CD4-positive, alpha-beta T cell treated with Interleukin-4 for 1 hour (primary cell): ENCODE measurements at regions not wholly inside any gene's neighbourhood (a gene's known extent, or its start where the extent isn't known, plus 50 kb on each side); places are given as distances from the start of the nearest gene placed in this dataset.
"Not testable (repeated sequence)": the region's sequence is repeated elsewhere in the genome, so short reads cannot be mapped to it uniquely, and the experiment has no call there.

Experiments used
- DNase-seq, 2 donors: peaks; one replicate each; pipeline ENCODE4 v3.0.0-alpha.2; 2020 to 2022

DNA sequence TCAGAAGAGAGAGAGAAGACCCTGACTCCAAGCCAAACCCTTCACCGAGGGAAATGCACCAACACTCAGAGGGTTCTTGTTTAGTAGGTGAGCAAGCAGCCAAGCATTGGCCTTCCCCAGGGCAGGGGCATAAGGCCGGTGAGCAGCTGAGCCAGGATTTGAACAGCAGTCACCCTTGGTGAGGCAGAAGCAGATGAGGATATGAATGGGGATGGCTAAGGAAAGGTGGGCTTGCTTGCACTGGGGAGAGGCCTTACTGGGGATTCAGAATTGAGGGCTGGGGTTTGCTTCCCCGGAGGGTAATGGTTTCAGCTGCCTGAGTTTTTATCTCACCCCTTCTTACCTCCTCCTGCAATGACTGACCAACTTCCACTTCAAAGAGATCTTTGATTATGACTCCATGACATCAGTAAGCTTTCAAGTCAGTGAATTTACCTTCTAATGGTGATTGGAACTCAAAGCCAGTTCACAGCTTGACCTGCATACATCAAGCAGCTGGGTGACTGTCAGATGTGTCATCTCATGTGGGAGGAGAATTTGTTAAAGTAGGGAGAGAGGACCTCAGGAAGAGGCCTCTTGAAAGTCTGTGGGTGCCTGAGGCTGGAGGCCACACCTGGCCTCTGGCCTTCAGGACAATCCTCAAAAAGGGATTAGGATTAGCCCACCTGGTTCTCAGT, 114.5 kb upstream of the PLGLB2 start:
- not testable (repeated sequence) for DNase-seq

DNA sequence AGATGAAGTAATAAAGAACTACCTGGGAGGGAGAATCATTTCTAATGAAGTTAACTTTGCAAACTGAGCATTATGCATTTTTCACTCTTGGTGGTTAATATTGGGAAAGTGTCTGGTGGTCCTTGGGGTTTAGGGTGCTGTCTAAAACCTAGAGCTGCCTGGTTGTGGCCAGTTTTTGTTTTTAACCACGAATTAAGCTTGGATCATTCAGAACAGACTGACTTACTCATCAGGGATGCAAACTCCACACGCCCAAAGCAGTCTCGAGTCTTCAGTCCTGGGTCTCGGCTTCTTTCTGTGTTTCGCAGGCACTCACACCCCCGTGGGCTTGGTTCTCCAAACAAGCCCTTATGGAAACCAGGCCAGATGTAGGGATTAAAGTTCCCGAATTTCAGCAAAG, 113.8 kb upstream of the PLGLB2 start:
- not testable (repeated sequence) for DNase-seq

DNA sequence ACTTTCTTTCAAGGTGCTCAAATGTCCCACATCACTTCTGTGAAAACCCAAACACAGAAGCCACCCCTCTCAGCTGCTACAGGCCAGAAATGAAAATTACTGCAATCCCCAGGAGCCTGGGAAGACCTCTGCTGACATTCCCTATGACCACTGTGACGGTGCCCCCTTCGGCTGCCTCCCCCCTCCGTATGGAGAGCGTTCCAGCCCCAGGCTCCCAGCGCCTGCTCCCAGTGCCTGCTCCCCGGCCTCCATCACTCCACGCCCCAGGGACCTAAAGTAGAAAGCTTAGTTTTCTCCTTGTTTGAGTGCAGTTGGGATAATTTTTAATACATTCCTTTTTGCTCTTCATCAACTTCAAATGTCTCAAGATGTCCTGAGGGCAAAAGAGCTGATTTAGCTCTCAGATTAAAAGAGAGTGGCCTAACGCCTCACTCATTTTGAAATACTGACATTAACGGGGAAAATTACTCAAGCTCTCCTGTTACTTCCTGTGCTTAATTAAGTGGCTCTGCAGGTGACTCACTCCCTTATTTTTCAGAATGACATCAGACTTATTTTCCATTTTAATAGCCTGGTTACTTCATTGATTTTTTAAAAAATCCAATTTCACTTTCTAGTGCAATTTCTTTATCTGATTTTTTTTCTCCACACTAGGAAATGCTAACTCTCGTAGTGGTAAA, 112.8 kb upstream of the PLGLB2 start:
- DNase-seq: peak in 1 of 2 donors; percentile 31

DNA sequence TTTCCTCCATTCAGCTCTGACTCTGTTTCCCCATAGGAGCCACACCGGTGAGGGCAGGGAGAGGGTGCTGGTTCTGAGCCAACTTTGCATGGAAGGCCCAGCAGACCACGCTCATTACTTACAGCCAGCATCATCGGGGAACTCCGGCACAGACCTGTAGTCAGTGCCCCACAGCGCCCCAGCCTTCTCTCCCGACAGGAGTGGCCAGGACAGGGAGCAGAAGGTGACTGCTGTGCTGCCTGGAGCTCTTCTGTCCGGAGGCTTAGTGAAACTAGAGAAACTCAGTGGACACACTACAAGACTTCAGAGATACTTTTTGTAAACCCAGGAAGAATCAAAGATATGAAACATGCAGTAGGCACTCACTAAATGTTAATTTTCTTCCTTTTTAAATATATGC, 111.6 kb upstream of the PLGLB2 start:
- not testable (repeated sequence) for DNase-seq

DNA sequence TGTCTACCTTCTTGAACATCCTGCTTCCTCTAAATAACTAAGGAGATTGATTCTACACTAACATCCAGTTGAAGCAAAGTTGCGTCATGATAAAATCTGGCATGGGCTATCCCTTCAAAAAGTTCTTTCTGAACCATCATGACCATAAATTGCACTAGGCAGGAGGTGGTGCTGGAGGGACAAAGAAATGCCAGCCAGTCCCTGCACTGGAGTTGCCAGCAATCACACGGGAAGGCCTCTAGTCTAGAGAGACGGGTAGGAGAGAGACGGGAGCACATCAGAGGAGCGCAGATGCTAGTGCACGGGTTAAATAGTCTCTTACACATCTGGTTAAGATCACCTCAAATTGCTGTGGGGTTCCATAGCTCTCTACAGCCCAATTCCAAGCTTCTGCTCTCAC, 111.2 kb upstream of the PLGLB2 start:
- DNase-seq: not testable (repeated sequence)

DNA sequence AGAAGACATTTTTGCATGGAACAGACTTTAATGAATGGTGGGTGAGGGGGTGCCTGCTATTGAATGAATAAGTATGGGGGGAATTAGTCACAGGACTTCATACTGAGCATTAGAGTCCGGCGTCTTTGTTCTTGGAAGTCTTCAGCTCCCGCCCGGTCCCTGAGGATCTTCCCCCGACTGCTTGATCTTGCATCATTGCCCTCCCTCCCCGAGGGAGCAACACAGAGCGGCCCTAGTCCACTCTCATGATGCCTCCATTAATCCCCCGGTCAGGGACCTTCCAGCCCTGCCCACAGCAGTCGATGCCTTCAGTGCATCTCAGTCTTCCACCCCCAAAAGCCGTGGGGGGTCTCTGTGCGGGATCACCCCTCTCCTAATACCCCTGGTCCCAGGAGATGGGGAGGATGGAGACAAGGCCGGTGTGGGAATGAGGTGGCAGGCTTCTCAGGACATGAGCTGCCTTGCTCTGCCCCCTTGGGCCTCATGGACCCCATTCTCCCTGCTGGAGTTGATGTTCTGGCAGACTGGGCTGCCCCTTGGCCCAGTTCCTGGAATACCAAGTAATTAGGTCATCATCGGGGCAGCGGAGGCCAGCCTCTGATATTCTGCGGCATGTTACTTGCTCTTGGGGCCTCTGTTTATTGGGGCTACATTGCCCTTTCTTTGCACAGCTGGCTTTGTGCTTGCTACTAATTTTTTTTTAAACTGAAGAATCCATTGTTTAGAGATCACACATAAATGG, 110.5 kb upstream of the PLGLB2 start:
- DNase-seq: not testable (repeated sequence)

DNA sequence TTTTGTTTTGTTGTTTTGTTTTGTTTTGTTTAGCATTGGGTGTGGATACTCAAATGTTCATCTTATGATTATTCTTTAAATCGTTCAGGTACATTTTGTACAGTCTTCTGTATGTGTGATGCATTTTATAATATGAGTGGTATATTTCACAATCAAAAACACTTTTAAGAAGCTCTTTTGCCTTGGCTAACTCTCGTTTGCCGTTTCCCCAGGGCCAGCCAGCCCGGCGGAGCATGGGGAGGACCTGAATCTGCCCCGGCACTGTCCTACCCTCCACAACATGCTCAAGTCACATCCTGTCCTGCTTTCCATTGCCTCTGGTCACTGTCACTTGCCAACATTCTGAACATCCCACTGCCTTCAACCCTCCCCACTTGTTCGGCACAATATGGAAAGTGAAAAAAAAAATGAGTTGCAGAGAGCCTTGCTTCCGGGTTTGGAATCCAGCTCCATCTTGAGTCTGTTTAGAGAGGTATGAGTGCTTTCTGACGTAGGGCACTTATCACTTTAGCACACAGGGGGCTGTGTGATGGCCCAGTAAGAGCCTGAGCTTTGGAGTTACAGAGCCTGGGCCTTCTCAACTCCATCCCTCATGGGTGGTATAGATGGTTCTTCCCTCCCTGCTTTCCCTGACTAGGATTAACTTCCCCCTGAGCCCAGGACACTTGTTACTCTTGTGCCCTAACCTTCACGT, 109.6 kb upstream of the PLGLB2 start:
- DNase-seq: not testable (repeated sequence)

DNA sequence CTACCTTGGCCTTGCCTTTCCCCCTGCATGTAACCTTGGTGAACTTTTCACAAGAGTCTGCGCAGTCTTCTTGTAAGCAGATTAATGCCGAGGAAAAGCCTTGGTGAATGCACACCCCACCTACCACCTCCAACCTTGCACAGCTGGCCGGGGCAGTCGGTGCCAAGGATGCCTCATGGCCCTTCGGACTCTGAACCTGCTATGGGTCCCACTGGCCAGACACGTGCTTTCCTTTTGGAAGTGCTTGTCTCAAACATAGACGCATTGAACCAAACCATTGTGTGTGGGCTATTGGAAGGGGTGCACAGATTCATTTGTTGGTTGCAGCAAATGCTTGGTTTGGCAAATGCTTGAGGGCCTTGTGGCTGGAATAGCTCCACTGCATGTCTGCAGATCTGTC, 109.0 kb upstream of the PLGLB2 start:
- not testable (repeated sequence) for DNase-seq

DNA sequence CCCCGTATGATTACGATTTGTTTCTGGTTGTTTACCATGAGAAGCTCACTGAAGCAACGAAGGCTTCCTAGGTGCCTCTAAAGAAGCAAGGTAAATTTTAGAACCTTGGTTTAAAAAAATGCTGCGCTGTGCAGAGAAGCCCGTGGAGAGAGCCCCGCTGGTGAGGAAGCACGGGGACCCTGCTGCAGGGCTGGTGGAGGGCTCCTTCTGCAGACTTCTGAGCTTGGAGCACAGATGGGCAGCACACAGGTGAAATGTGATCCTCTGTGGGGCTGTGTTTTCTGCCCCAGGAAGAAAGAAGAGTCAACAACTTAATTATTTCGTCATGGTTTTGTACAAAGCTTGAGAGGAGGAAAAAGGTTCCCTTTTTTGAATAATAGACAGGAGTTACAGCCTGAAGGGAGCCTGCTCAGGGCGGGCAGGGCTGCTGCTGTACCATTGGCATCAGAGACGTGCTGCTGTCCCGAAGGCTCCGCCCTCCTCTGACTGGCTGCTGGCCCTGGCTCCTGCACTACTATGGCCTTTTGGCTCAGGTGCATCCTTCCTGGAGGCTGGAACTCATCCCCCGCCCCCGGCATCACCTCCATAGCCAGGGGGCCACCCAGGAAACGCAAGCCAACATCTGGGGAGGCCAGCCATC, 108.0 kb upstream of the PLGLB2 start:
- DNase-seq: not testable (repeated sequence)

DNA sequence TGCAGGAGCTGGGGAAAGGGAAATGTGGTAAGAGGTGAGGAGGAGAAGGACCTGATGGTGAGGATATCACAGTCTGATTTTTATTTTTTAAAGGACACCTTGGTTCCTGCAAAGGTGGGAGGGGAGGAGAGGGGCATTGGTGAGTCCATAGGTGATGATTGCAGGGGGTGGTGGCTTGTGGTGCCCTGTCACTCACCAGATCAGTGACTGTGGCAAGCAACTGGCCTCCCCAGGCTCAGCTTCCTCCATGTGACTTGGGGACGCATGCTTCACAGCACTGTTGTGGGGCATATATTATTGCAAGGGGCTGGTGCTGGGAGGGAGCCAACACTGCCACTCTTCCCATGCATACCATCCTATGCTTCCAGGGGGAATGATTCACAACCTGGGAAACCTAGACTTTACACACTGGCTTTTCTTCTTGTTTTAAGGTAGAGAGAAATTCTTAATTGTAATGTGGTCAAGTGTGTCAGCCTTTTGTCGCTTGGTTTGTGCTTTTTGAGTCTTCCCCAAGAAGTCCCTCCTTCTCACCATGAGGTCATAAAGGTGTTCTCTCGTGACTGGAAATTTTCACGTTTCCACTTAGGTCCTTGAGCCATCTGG, 106.8 kb upstream of the PLGLB2 start:
- not testable (repeated sequence) for DNase-seq

DNA sequence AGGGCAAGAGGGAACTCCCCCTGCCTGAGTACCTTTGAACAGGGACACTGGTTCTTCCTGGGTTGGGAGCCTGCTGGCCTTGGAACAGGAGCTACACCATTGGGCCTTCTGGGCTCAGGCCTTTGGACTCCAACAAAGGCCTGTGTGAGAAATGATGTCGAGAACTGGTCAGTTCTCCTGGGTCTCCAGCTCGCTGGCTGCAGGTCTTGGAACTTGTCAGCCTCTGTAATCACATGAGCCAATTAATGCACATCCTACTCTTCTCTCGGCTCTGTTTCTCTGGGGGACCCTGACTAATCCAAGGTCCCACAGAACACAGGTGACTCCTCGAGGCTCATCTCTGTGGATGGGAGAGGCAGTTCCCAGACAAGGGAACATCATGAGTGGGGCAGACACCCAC, 104.7 kb upstream of the PLGLB2 start:
- DNase-seq: not testable (repeated sequence)

DNA sequence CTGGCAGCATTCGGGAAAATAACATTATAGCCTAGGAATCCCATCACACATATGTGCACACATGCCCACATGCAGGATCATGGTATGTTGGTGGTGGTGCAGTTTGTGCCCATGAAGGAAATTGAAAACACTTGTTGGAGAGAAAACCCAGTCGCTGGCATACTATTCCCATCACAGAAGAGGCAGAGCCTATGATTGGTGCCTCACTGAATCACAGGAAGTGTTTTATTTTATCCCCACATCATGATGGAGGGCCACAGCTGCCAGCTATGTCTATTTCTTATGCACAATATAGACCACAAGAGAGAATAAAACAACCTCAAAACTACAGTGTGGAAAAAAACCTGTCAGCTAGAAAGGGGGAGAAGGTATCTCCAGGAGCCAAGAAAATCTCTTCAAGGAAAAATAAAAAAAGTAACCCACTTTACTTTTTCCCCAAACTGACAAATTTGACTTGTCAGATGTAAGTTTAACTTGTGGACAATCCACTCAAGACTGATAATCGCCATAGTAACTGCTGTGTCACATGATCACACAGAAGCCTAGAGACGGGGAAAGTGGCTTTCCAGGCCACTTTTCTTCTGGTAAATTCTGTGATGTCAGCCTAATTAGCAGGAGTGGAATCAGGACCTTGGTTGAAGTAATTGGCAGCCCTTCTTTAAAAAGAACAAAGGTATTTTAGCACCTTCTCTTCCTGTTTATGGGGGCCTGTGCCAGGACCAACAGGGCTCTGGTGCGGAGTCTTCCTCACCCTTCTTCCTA, 100.0 kb upstream of the PLGLB2 start:
- DNase-seq: not testable (repeated sequence)

DNA sequence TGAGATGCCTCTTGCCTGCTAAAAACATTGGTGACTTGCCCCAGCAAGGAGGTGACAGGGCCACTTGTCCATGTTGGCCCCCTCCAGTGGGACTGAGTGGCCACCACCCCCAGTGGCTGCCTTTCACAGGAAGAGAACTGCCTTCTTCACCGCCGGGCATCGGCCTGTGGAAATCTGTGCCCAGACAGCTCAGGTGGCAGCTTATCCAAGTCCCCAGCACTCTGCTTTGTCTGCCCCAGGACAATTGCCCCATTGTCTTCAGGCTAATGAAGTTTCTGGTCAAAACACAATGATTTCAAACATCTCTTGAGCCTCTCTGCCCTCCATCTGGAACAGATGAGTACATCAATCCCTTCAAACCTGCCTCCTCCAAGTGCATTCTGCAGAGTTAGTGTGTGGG, 99.1 kb upstream of the PLGLB2 start:
- not testable (repeated sequence) for DNase-seq

DNA sequence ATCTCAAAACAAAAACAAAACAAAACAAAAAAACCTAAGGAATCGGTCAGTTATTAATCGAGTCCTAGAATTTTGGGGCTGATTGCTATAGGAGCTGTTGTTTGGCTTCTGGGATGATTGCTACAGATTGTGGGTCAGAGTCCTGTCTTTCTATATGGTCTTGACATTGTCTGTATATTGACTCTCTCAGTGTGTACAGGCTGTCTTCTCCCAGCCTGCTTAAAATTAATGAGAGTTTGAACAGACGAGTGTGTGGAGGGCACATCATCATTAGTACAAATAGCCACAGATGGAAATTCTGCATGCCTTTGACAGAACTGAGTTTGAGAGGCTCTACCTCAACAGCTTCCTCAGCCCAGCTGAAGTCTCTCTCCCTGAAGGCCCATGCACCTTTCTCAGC, 98.0 kb upstream of the PLGLB2 start:
- not testable (repeated sequence) for DNase-seq

DNA sequence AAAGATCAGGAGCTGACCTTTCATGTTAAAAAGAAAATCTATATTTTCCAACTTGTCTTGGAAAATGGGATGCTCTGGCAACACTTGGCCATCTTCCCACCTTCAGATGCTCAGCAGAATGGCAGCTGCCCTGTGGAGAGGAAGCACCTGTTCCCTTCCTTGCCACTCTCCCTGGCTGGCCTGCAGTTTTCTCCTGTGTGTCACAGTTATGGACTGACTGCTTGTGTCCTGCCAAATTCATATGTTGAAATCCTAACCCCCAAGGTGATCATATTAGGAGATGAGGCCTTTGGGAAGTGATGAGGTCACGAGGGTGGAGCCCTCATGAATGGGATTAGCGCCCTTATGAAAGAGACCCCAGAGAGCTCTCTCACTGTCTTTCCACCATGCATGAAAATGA, 97.0 kb upstream of the PLGLB2 start:
- not testable (repeated sequence) for DNase-seq

DNA sequence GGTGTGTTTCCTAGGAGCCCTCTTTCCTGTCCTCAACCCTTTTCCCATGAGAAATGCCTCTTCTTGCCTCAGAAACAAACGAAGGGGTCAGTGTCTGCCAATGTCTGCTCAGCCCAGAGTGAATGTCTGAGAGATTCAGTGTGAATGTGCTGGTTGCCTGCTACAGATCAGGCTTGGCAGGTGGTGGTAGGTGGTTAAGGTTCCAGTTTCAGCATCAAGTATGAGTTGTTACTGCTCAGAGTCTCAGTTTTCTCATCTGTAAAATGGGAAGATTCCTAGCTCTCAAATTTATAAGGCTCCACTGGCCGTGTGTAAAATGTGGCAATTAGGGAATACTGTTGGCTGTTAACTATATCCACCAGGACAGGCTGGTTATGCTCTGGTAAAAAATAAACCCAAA, 96.3 kb upstream of the PLGLB2 start:
- not testable (repeated sequence) for DNase-seq

DNA sequence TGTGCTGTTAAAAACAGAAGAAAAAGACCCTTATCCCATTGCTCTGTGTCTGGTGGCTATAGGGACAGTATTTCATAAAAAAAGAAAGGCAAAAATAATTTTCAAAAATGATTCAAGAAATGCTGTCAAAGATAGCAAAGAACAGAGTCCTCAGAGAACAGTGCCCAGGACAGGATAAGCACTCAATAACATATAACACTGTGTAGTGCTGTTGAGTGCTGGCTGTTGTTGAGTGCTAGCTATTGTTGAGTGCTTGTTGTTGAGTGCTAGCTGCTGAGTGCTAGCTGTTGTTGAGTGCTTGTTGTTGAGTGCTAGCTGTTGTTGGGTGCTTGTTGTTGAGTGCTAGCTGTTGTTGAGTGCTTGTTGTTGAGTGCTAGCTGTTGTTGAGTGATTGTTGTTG, 94.5 kb upstream of the PLGLB2 start:
- not testable (repeated sequence) for DNase-seq

DNA sequence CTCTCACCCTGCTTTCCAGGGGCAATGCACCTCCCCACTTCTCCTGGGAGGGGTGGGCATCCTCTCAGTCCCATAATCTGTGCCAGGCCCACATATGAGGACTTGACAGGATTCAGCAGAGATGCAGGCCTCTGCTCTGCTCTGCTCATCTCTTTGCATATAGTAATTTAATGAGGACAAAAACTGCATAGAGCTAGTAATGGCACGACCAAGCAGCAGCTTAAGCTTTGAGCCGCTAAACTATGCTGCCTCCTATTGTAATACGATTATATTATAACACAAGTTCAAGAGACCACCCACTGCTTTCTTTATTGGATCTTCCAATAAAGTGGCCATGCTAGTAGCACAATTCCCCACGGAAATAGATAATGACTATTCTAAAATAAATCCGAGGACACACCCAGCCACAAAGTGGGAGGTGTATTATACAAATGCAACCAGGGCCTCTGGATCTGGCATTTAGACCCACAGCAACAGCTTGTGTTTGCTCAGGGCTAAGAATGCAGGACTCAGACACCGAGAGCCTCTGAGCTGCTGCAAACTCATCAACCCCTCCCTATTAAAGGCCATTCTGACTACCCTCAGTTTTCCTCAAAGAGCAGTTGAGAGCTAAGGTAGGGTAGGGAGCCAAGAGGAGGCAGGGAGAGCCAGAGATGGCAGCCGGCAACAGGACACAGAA, 93.6 kb upstream of the PLGLB2 start:
- not testable (repeated sequence) for DNase-seq

DNA sequence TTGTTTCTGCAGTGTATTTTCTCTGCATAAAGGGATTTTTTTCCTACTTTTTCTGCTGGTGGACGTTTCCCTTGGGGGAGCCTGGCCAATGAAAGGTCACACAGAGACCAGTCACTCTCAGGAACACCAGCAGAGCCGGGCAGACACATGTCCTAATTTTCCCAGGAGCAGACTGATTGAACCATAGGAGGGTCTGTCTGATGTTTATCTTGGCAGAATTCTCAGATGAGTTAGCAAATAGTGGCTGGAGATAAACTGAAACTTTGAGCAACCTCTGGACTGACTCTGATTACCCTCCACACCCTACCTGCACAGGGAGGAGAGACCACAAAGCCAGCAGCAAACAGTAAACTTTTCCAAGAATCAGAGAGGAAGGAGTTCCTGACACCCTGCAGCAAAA, 90.0 kb upstream of the PLGLB2 start:
- DNase-seq: not testable (repeated sequence)

DNA sequence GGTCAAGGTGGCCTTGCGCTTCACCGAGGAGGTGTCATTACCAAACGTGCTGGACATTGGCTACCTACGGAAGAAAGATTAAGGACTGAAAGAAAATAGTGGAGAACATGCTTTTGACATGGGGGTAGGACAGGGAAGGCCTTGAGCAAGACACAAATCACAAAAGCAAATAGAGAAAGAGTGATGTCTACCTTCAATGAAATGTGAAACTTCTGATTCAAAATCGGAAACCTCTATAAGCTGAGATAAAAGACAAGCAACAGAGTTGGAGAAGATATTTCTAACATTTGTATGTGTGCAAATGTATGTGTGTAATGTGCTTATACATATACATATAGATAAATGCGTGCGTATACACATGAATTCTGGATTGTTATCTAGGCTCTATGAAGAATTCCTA, 89.5 kb upstream of the PLGLB2 start:
- not testable (repeated sequence) for DNase-seq

DNA sequence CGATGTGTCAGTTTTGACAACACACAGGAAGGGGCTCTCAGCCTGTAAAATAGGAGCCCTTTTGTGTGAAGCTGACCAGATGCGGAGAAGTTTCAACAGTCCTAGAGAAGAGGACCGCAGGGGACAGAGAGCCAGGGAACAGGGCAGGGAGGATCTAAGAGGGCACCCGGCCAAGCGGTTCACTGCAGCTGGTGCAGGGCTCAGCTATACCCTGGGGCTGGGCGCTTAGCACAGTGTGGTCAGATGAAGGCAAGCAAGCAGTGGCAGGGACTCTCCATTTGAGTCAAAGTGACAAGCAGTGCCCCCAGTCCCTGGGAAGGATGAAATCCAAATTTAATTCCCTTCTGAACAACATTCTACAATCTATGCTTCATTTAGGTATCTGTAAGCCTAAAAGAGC, 88.9 kb upstream of the PLGLB2 start:
- DNase-seq: not testable (repeated sequence)
